ENCODE measurements at regions not wholly inside any gene's neighbourhood (a gene's known extent, or its start where the extent isn't known, plus 50 kb on each side); places are given as distances from the start of the nearest gene placed in this dataset.

GRCh38 chr5:163759000-163759704 lies 253.7 kb downstream of the MAT2B start:
- TF ChIP-seq, protein P1, sequence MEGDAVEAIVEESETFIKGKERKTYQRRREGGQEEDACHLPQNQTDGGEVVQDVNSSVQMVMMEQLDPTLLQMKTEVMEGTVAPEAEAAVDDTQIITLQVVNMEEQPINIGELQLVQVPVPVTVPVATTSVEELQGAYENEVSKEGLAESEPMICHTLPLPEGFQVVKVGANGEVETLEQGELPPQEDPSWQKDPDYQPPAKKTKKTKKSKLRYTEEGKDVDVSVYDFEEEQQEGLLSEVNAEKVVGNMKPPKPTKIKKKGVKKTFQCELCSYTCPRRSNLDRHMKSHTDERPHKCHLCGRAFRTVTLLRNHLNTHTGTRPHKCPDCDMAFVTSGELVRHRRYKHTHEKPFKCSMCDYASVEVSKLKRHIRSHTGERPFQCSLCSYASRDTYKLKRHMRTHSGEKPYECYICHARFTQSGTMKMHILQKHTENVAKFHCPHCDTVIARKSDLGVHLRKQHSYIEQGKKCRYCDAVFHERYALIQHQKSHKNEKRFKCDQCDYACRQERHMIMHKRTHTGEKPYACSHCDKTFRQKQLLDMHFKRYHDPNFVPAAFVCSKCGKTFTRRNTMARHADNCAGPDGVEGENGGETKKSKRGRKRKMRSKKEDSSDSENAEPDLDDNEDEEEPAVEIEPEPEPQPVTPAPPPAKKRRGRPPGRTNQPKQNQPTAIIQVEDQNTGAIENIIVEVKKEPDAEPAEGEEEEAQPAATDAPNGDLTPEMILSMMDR (IDR thresholded peaks at IDR 0.05): no peak
- no peak for TF ChIP-seq POLR2A (IDR thresholded peaks at IDR 0.05)
